SHP77 treated with DMSO at 0.1 percent for 48 hours (cell line): ENCODE measurements at regions not wholly inside any gene's neighbourhood (a gene's known extent, or its start where the extent isn't known, plus 50 kb on each side); places are given as distances from the start of the nearest gene placed in this dataset.
A peak's percentile ranks its signal among the peaks of the same experiment; 100 is the strongest.

Experiments
- DNase-seq: peaks from one replicate; lab custom pipeline; 2025; lab: John Stamatoyannopoulos, UW

- no peak for DNase-seq
Observed at GRCh38 chr1:5497503-5497902, 494.7 kb downstream of the NPHP4 start.

DNA sequence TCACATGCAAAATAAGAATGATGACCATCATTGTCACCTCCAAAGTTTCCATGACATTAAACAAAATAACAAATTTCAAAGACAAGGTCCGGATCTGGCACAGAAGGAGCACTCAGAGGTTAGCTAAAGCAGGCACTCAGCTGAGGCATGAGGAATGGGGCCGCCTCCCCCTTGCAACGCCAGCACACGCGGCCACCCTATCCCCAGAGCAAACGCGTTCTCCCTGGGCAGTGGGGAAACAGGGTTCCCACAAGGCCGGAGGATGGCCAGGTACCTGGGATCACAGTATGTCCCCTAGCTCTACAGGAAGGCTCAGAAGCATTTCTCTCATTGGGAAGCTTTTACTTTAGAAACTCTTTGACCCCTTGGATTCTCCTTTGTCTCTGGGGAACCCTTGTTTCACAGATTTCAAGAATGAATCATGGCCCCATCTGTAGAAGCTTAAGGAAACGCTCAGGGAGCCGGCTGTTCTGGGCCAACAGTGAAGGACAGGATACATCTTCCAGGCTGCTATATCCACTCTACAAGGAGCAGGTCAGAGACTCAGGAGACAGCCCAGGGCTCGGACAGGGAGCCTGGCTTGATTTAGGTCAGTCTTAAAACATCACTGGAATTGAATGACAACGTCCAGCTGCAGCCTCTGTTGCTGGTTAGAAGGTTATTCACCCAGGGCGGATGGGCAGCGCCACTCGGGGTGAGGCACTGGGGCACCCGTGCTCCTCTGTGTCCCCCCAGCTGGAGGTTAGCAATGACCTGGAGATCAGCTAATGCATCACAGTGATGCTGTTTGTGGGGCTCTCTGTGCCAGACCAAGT lies 496.4 kb downstream of the NPHP4 start:
- no peak for DNase-seq

- no peak for DNase-seq
Observed at GRCh38 chr1:5494518-5494917, 497.7 kb downstream of the NPHP4 start.

GRCh38 chr1:5493851-5494311 lies 498.3 kb downstream of the NPHP4 start:
- DNase-seq: no peak

DNA sequence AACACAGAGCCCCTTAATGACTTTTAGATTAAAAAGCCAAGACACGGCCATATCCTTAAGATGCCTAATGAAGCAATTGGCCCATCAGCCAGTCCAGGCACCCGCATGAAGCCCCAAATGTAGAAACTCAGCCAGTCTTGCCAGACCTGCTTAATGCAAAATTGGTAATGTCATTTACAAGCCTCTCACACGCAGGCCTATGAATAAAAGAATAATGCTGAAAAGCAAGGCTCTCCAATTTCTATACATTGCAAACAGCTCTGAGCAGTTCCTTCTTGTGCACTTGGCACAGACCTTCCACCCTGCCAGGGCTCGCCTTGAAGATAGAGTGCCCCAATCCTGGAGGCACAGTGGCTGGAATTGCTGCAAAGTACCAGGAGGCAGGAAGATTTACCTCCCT lies 498.9 kb downstream of the NPHP4 start:
- DNase-seq: no peak

DNA sequence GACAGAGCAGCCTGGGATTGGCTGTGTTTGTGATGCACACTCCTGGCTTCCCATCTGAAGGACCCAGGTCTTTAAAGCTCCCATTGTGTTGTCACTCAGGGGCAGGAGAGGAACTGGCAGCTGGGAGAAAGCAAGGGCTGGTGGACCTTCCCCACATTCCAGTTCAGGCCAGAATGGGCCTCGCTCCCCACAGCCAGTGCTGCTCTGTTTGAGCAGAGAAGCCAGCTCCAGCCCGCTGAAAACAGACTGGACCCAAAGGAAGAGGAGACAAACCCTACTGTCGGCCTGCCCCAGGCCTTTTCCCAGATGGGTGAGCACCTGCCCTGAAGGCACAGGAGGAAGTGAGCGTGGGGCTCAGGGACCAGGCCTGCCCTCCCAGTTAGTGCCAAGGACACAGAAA lies 499.4 kb downstream of the NPHP4 start:
- DNase-seq: no peak

- DNase-seq: no peak
Observed at GRCh38 chr1:5491207-5491904, 500.9 kb downstream of the NPHP4 start.

GRCh38 chr1:5490635-5491034 lies 501.6 kb downstream of the NPHP4 start:
- no peak for DNase-seq

DNA sequence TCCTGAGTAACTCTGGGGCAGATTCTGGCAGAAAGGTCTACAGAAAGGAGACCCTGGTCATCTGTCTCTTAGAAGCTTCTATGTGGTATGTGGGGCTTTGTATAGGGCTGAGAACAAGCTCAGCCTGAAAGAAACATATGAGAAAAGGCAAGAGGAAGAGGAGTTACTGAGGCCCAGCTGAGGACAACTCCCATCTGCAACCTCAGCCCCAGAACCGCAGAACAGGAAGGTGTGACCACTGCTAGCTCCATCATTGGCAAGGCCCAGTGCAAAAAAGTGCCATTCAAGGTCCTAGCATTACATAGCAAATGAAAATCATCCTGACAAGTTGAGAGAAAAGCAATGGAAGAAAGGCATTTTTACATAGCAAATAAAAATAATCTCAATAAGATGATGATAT lies 503.8 kb downstream of the NPHP4 start:
- DNase-seq: no peak

DNA sequence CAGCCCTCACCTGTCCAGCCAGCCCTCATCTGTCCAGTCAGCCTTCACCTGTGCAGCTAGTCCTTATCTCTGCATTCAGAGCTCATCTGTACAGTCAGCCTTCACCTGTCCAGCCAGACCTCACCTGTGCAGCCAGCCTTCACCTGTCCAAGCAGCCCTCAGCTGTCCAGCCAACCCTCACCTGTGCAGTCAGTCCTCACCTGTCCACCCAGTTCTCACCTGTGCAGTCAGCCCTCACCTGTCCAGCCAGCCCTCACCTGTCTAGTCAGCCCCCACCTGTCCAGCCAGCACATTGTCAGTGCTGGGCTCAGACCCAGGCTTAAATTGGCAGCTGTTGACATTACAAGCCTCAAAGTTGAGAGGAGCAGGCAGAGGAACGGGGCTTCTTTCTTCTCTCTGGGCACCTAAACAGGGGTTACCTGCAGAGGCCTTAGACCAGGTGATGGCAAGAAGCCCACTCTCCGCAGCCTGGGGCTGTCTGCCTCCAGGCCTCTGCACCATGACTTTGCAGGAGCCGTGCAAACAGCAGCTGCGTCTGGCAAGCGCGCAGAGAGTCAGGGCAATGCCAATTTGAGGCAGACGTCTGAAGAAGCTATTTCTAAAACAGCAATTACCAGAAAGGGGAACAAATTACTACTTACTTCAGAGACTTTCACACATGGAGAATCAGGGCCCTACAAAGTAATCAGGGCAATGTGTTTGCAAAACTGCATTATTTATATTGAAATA lies 506.1 kb downstream of the NPHP4 start:
- no peak for DNase-seq

- no peak for DNase-seq
Observed at GRCh38 chr1:5485436-5485835, 506.8 kb downstream of the NPHP4 start.

DNA sequence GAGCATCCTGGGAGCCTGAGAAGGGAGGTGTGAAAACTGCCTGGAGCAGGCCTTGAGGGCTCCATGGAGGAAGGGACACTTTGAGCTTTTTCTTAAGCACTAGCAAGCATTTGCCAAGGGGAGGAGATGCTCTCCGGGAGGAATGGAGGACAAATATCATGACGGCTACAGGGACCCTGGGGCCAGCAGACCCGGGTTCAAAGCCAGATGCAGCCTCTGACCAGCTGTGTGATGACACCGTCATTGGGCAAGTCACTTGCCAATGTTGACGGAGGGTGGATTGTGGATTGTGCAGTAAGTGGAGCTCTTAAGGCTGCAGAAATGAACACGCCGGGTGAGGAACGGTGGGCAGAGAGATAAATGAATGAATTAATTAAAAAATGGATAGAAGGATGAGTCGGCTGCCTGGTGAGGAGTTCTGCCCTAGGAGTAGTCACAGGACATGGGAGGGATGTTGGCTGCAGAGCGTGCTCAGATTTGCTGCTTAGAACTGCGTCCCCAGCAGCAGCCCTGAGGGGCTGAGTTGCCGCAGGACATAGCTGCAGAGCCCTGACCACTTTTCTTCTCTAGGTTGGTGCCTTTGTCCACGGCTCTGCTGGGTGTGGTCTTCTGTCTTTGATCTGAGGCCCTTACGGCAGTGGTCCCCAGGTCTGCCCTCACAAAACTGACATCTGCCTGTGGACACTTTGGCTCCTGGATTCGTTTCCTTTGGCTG lies 507.6 kb downstream of the NPHP4 start:
- no peak for DNase-seq

- DNase-seq: peak; percentile 23
Observed at GRCh38 chr1:5481889-5482288, 510.3 kb downstream of the NPHP4 start.

GRCh38 chr1:5480906-5481305 lies 511.3 kb downstream of the NPHP4 start:
- DNase-seq: no peak

- peak; percentile 95 for DNase-seq
Observed at GRCh38 chr1:5479876-5480646, 512.2 kb downstream of the NPHP4 start.

GRCh38 chr1:5478961-5479360 lies 513.3 kb downstream of the NPHP4 start:
- DNase-seq: peak; percentile 22

DNA sequence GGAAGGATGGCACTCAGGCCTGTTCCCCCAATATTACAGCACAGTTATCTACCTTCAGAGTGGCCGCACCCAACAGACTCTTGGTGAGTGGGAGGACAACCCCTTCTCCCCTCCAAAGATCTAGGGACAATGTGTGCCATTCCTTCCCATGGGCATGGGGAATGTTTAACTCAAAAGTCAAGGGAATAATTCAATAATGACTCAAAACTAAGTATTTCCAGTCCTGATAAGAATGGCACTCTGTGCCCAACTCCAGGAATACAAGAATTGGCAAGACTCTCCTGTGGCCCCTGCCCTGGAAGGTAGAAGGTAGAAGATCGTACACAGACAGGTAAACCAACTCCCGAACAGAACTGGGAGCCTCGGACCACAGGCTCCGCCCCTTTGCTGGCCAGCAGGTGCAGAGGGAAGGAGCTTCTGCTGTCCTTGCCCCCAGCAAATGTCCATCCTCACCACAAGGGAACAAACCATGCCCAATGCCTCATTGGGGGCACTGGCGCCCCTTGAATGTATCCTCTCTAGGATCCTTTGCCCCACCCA lies 514.0 kb downstream of the NPHP4 start:
- peak; percentile 13 for DNase-seq

DNA sequence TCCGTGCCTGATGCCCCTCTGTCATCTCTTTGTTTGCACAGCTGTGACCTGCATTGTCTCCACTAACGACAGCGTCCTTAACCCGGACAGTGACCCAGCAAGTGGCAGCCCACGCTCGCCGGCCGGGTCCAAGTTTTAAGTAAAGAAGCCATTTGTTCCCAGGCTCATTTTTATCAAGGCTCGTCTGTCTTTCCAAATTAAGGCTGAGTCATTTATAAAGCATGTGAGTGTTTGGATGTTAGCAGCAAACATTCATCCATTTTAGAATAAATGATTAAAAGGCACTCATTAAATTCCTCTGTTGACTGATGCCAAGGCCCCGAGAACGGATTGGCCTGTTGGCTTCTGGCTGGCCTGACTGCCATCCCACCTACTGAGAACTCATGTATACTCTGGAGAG lies 514.5 kb downstream of the NPHP4 start:
- peak; percentile 42 for DNase-seq

DNA sequence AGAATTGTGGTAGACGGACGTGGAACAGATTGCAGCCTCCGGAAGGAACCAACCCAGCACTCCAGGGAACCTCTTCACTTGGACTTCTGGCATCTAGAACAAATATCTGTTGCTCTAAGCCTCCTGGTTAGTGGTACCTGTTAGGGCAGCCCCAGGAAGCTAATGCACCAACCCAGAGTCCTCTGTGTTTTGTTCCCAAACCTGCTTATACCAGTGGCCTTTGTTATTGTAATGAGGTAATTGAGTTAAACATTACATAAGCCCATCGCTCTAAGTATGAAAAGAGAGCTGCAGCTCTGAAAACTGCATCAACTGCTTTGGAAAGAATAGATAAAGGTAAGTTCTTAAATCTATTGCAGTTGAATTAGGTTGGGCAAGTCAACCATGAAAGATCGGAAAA lies 516.7 kb downstream of the NPHP4 start:
- no peak for DNase-seq

DNA sequence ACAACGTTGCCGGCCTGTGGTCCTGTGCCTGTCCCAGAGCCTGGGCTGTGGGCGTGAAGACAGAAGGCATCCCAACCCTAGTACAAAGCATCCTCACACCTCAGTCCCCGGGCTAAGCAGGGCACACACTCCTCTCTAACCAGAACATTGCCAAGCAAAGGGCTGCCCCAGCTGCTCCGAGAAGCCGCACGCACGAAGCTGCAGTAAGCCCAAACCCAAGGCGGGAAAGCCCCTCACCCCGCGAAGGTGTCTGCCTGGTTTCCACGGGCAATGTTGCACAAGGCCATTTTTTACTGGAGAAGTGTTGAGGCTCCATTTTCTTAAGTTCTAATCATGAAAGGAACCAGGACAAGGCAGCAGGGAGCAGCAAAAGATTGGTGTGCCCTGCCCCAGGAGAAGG lies 519.0 kb downstream of the NPHP4 start:
- DNase-seq: no peak

GRCh38 chr1:5466487-5466886 lies 525.7 kb downstream of the NPHP4 start:
- no peak for DNase-seq
